HCT116 (cell line): ENCODE measurements at regions not wholly inside any gene's neighbourhood (a gene's known extent, or its start where the extent isn't known, plus 50 kb on each side); places are given as distances from the start of the nearest gene placed in this dataset.

Experiments used
- ATAC-seq: fragments of 200-7000 bp; cut with Tn5 transposase; 2 replicates; pipeline ENCODE4 v1.9.1; 2020; ENCODE audit warnings: mild to moderate bottlenecking, moderate library complexity
- BruUV-seq: library from RNA; stranded (reverse); fragments of 400-500 nt; replicated peaks from 2 replicates; lab custom pipeline; 2021; lab: Mats Ljungman, UMichigan
- CTCF ChIA-PET: fragments of 300-600 bp; sonication (Branson Sonifier 250); formaldehyde crosslinking; loops from one replicate; lab custom pipeline; 2021; ENCODE audit warnings: antibody characterized with exemption; lab: Charles Lee
- POLR2A ChIA-PET: fragments of 300-600, 350-600 bp; sonication (Branson Sonifier 250); formaldehyde crosslinking; loops from one replicate; lab custom pipeline; 2021; ENCODE audit warnings: antibody characterized with exemption; lab: Charles Lee
- RAD21 ChIA-PET, 2 experiments: fragments of 300-600 bp; sonication (Branson Sonifier 250); formaldehyde crosslinking; loops; one replicate each; lab custom pipeline; 2023; ENCODE audit warnings: low total read pairs in 2 of 2; ENCODE audit not compliant: uncharacterized antibody in 2 of 2, unreplicated experiment in 2 of 2, low non-redundant PET in 1 of 2; lab: Charles Lee
- DNase-seq: peaks from one replicate; pipeline ENCODE4 v3.0.0-alpha.2; 2010; ENCODE audit warnings: low read depth, low spot score
- H2AFZ ChIP-seq: fragments of 200-600 bp; shearing (Covaris generic), sonication (generic); 2 replicates; pipeline ENCODE4 v1.6.1; 2017; ENCODE audit warnings: low read depth, mixed run types, mixed read lengths, antibody characterized with exemption, low read length; ENCODE audit not compliant: poor library complexity, severe bottlenecking
- H3K27ac ChIP-seq: 2 replicates; pipeline ENCODE4 v1.5.1; 2012; ENCODE audit warnings: low read depth, low read length
- H3K27me3 ChIP-seq: fragments of 200-600 bp; sonication (generic); 2 replicates; pipeline ENCODE4 v1.6.1; 2016; ENCODE audit warnings: mixed run types, low read length, mixed read lengths; ENCODE audit not compliant: insufficient read depth
- H3K36me3 ChIP-seq, 2 experiments: fragments of 200-500 bp in 1 of 2; fragments of 200-600 bp in 1 of 2; sonication (Bioruptor generic) in 1 of 2; sonication (generic) in 1 of 2; 2 replicates each; pipeline versions ENCODE4 v1.5.1 to v1.6.1; 2014 to 2016; ENCODE audit warnings: low read length in 2 of 2, inconsistent platforms in 1 of 2, mixed read lengths in 1 of 2, mixed run types in 1 of 2; ENCODE audit not compliant: insufficient read depth in 2 of 2, control insufficient read depth in 1 of 2
- H3K4me1 ChIP-seq, 2 experiments: fragments of 200-600 bp in 1 of 2; sonication (generic) in 1 of 2; 2 replicates each; pipeline versions ENCODE4 v1.5.1 to v1.6.1; 2012 to 2017; ENCODE audit warnings: low read length in 2 of 2, inconsistent platforms in 1 of 2, mild to moderate bottlenecking in 1 of 2, mixed read lengths in 1 of 2, mixed run types in 1 of 2, moderate library complexity in 1 of 2; ENCODE audit not compliant: insufficient read depth in 2 of 2, control insufficient read depth in 1 of 2
- H3K4me2 ChIP-seq: fragments of 200-600 bp; sonication (generic); 2 replicates; pipeline ENCODE4 v1.6.1; 2017; ENCODE audit warnings: mixed run types, low read length, mixed read lengths
- H3K4me3 ChIP-seq, 2 experiments: fragments of 200-600 bp in 1 of 2; sonication (generic) in 1 of 2; replicated peaks in 1 of 2; 2 replicates each; pipeline ENCODE4 v1.5.1; 2011 to 2016; ENCODE audit warnings: low read length in 2 of 2, control low read depth in 1 of 2, low read depth in 1 of 2, mild to moderate bottlenecking in 1 of 2, mixed read lengths in 1 of 2, mixed run types in 1 of 2
- H3K79me2 ChIP-seq: fragments of 200-600 bp; sonication (generic); 2 replicates; pipeline ENCODE4 v1.6.1; 2017; ENCODE audit warnings: mild to moderate bottlenecking, mixed run types, low read length, moderate library complexity, mixed read lengths; ENCODE audit not compliant: insufficient read depth
- H3K9ac ChIP-seq: fragments of 200-600 bp; sonication (generic); 2 replicates; pipeline ENCODE4 v1.6.1; 2016; ENCODE audit warnings: low read length, mixed read lengths
- H3K9me2 ChIP-seq: fragments of 200-600 bp; sonication (generic), shearing (Covaris generic); 2 replicates; pipeline ENCODE4 v1.6.1; 2017; ENCODE audit warnings: mixed run types, mild to moderate bottlenecking, moderate library complexity; ENCODE audit not compliant: insufficient read depth
- H3K9me3 ChIP-seq, 2 experiments: fragments of 200-500 bp in 1 of 2; fragments of 200-600 bp in 1 of 2; sonication (Bioruptor generic) in 1 of 2; sonication (generic) in 1 of 2; 2 replicates each; pipeline ENCODE4 v1.6.1; 2014 to 2017; ENCODE audit warnings: low read length in 2 of 2, mixed read lengths in 2 of 2, inconsistent platforms in 1 of 2, low read depth in 1 of 2, mild to moderate bottlenecking in 1 of 2, mixed run types in 1 of 2, moderate library complexity in 1 of 2; ENCODE audit not compliant: control insufficient read depth in 1 of 2, insufficient read depth in 1 of 2
- H4K20me1 ChIP-seq: fragments of 200-600 bp; sonication (generic), shearing (Covaris generic); 2 replicates; pipeline ENCODE4 v1.6.1; 2017; ENCODE audit warnings: mixed run types, mild to moderate bottlenecking, moderate library complexity; ENCODE audit not compliant: insufficient read depth
- CBX3 ChIP-seq: IDR thresholded peaks from 2 replicates; pipeline ENCODE4 v1.6.1; 2012; ENCODE audit warnings: low read depth
- CEBPB ChIP-seq: IDR thresholded peaks from 2 replicates; pipeline ENCODE4 v1.6.1; 2012; ENCODE audit warnings: low read depth
- CTCF ChIP-seq, 3 experiments: fragments of 200-600 bp in 1 of 3; sonication (generic) in 1 of 3; IDR thresholded peaks in 2 of 3; conservative IDR thresholded peaks in 1 of 3; 2 replicates each; pipeline ENCODE4 v1.5.1; 2012 to 2017; ENCODE audit warnings: low read depth in 2 of 3, low read length in 2 of 3, antibody characterized with exemption in 1 of 3, borderline replicate concordance in 1 of 3, control low read depth in 1 of 3, mild to moderate bottlenecking in 1 of 3, mixed read lengths in 1 of 3, mixed run types in 1 of 3, moderate library complexity in 1 of 3; ENCODE audit not compliant: insufficient read depth in 1 of 3
- EGR1 ChIP-seq: IDR thresholded peaks from 2 replicates; pipeline ENCODE4 v1.6.1; 2012; ENCODE audit warnings: low read depth
- ELF1 ChIP-seq: IDR thresholded peaks from 2 replicates; pipeline ENCODE4 v1.6.1; 2012; ENCODE audit warnings: low read depth, borderline replicate concordance
- EZH2 ChIP-seq: fragments of 200-600 bp; sonication (generic); IDR thresholded peaks from 2 replicates; pipeline ENCODE4 v1.6.1; 2017; ENCODE audit warnings: antibody characterized with exemption, mixed run types
- EZH2phosphoT487 ChIP-seq: fragments of 200-600 bp; IDR thresholded peaks from 2 replicates; pipeline ENCODE4 v1.6.1; 2018; ENCODE audit warnings: antibody characterized with exemption, borderline replicate concordance
- FOSL1 ChIP-seq: IDR thresholded peaks from 2 replicates; pipeline ENCODE4 v1.6.1; 2012; ENCODE audit warnings: low read depth
- POLR2A ChIP-seq: IDR thresholded peaks from 2 replicates; pipeline ENCODE4 v1.7.0; 2011; ENCODE audit warnings: borderline replicate concordance; ENCODE audit not compliant: insufficient read depth, insufficient read length; ENCODE audit errors: extremely low read depth
- POLR2AphosphoS5 ChIP-seq: IDR thresholded peaks from 2 replicates; pipeline ENCODE4 v1.6.1; 2011; ENCODE audit warnings: mild to moderate bottlenecking, low read depth, low read length, moderate library complexity
- RAD21 ChIP-seq: IDR thresholded peaks from 2 replicates; pipeline ENCODE4 v1.6.1; 2012; ENCODE audit warnings: low read depth, mild to moderate bottlenecking
- REST ChIP-seq: IDR thresholded peaks from 2 replicates; pipeline ENCODE4 v1.6.1; 2012; ENCODE audit warnings: low read depth
- SIN3A ChIP-seq: IDR thresholded peaks from 2 replicates; pipeline ENCODE4 v1.6.1; 2012; ENCODE audit warnings: low read depth
- SRF ChIP-seq: IDR thresholded peaks from 2 replicates; pipeline ENCODE4 v1.6.1; 2012; ENCODE audit warnings: low read depth
- TCF7L2 ChIP-seq: IDR thresholded peaks from 2 replicates; pipeline ENCODE4 v1.7.0; 2011; ENCODE audit warnings: borderline replicate concordance, inconsistent platforms; ENCODE audit not compliant: insufficient read depth, insufficient read length; ENCODE audit errors: extremely low read depth
- YY1 ChIP-seq: IDR thresholded peaks from 2 replicates; pipeline ENCODE4 v1.6.1; 2011; ENCODE audit warnings: low read length, low read depth, moderate library complexity, mild to moderate bottlenecking; ENCODE audit not compliant: insufficient replicate concordance; ENCODE audit errors: extremely low read depth
- ZFX ChIP-seq: fragments of 450-650 bp; IDR thresholded peaks from 2 replicates; pipeline ENCODE4 v1.6.1; 2017
- intact Hi-C: fragments of 100-400 bp; cut with micrococcal nuclease; formaldehyde crosslinking; loops from 2 replicates; pipeline ENCODE4 v1.10.0; 2022
- TF ChIP-seq, protein P1 (sequence below): IDR thresholded peaks from 2 replicates; pipeline ENCODE4 v1.6.1; 2011; ENCODE audit warnings: mild to moderate bottlenecking, low read length, moderate library complexity; ENCODE audit not compliant: insufficient replicate concordance; ENCODE audit errors: extremely low read depth
- TF ChIP-seq, protein P2 (sequence below): IDR thresholded peaks from 2 replicates; pipeline ENCODE4 v1.6.1; 2012

GRCh38 chr2:52526735-52527134 lies 1240.9 kb upstream of the CHAC2 start:
- TF ChIP-seq SIN3A: no peak
- TF ChIP-seq, protein P1, sequence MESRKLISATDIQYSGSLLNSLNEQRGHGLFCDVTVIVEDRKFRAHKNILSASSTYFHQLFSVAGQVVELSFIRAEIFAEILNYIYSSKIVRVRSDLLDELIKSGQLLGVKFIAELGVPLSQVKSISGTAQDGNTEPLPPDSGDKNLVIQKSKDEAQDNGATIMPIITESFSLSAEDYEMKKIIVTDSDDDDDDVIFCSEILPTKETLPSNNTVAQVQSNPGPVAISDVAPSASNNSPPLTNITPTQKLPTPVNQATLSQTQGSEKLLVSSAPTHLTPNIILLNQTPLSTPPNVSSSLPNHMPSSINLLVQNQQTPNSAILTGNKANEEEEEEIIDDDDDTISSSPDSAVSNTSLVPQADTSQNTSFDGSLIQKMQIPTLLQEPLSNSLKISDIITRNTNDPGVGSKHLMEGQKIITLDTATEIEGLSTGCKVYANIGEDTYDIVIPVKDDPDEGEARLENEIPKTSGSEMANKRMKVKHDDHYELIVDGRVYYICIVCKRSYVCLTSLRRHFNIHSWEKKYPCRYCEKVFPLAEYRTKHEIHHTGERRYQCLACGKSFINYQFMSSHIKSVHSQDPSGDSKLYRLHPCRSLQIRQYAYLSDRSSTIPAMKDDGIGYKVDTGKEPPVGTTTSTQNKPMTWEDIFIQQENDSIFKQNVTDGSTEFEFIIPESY: no peak
- TF ChIP-seq REST: no peak
- no peak for TF ChIP-seq RAD21
- no peak for TF ChIP-seq POLR2AphosphoS5
- no peak for TF ChIP-seq SRF
- no peak for TF ChIP-seq FOSL1
- TF ChIP-seq YY1: no peak
- no peak for TF ChIP-seq CBX3
- no peak for TF ChIP-seq ZFX
- no peak for TF ChIP-seq CTCF (IDR thresholded peaks at IDR 0.05 in 2 of 3, conservative IDR thresholded peaks at IDR 0.05 in 1 of 3; ENCODE audit: borderline replicate concordance in 1 of 3, insufficient read depth in 1 of 3, low read depth in 2 of 3, low read length in 2 of 3)
- no peak for TF ChIP-seq EZH2
- TF ChIP-seq, protein P2, sequence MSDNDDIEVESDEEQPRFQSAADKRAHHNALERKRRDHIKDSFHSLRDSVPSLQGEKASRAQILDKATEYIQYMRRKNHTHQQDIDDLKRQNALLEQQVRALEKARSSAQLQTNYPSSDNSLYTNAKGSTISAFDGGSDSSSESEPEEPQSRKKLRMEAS: no peak
- TF ChIP-seq TCF7L2: no peak
- no peak for TF ChIP-seq ELF1
- no peak for TF ChIP-seq CEBPB
- no peak for TF ChIP-seq EZH2phosphoT487
- TF ChIP-seq EGR1: no peak
- no peak for TF ChIP-seq POLR2A
- no peaks in the 10 kb centered on the region for H3K36me3 ChIP-seq
- no peak overlapping the region for H3K4me3 ChIP-seq
- no peaks in the 10 kb centered on the region for H3K9me3 ChIP-seq
- CTCF ChIA-PET: no interaction called here
- no peak overlapping the region for H3K27ac ChIP-seq
- H3K4me2 ChIP-seq: no peak overlapping the region
- H2AFZ ChIP-seq: no peak overlapping the region
- POLR2A ChIA-PET: no interaction called here
- intact Hi-C loops: no loop called here
- RAD21 ChIA-PET: no interaction called here
- H4K20me1 ChIP-seq: no peaks in the 10 kb centered on the region
- H3K27me3 ChIP-seq: no peaks in the 10 kb centered on the region
- no peaks in the 10 kb centered on the region for H3K79me2 ChIP-seq
- H3K9ac ChIP-seq: no peak overlapping the region
- no peaks in the 10 kb centered on the region for H3K4me1 ChIP-seq
- no TSS peak for BruUV-seq
- no peaks in the 10 kb centered on the region for H3K9me2 ChIP-seq
- DNase-seq (no peak), ATAC-seq (no peak)
